Suprapubic skin (tissue), 3 donors: ENCODE measurements at regions not wholly inside any gene's neighbourhood (a gene's known extent, or its start where the extent isn't known, plus 50 kb on each side); places are given as distances from the start of the nearest gene placed in this dataset.

ENCODE experiments used
- CTCF ChIP-seq, 2 donors: fragments of 200-600 bp in 1 of 2; fragments of 450-650 bp in 1 of 2; sonication (generic) in 1 of 2; IDR thresholded peaks; one replicate each; pipeline ENCODE4 v1.5.1; 2016 to 2019; ENCODE audit warnings: antibody characterized with exemption in 2 of 2, mild to moderate bottlenecking in 1 of 2, moderate library complexity in 1 of 2
- POLR2A ChIP-seq, 2 donors: fragments of 450-650 bp; IDR thresholded peaks; one replicate each; pipeline ENCODE4 v1.6.1; 2017; ENCODE audit warnings: antibody characterized with exemption in 2 of 2, mild to moderate bottlenecking in 2 of 2, moderate library complexity in 2 of 2

- no peak for TF ChIP-seq POLR2A (IDR thresholded peaks at IDR 0.05)
- TF ChIP-seq CTCF (IDR thresholded peaks at IDR 0.05), result no peak
These were observed 85.4 kb downstream of the FOXL3 start for GRCh38 chr7:375321-375831.
